Kidney (tissue), 13 donors: ENCODE measurements at regions not wholly inside any gene's neighbourhood (a gene's known extent, or its start where the extent isn't known, plus 50 kb on each side); places are given as distances from the start of the nearest gene placed in this dataset.

Experiments used
- DNase-seq, 5 donors: peaks; one replicate each; pipeline ENCODE4 v3.0.0-alpha.2; 2013 to 2020
- FAIRE-seq: peaks from 2 replicates; lab custom pipeline; 2012; peaks lifted over from hg19 to GRCh38; lab: Jason Lieb, UNC
- H3K27ac ChIP-seq, 2 donors: one replicate each; pipeline ENCODE4 v1.7.0; 2013; ENCODE audit warnings: low read depth in 2 of 2, low read length in 2 of 2, inconsistent platforms in 1 of 2
- H3K27me3 ChIP-seq: one replicate; pipeline ENCODE4 v1.7.1; 2013; ENCODE audit warnings: low read length, inconsistent platforms; ENCODE audit not compliant: control insufficient read depth, insufficient read depth
- H3K36me3 ChIP-seq, 3 donors: one replicate each; pipeline versions ENCODE4 v1.7.0 to v1.7.1; 2013; ENCODE audit warnings: low read length in 3 of 3, control low read depth in 1 of 3, inconsistent platforms in 1 of 3; ENCODE audit not compliant: insufficient read depth in 3 of 3, control insufficient read depth in 2 of 3
- H3K4me1 ChIP-seq, 3 donors: one replicate each; pipeline versions ENCODE4 v1.7.0 to v1.7.1; 2013; ENCODE audit warnings: low read length in 3 of 3, inconsistent platforms in 1 of 3, low read depth in 1 of 3; ENCODE audit not compliant: control insufficient read depth in 2 of 3, insufficient read depth in 2 of 3
- H3K4me3 ChIP-seq, 3 donors: one replicate each; pipeline versions ENCODE4 v1.7.0 to v1.8.1; 2013; ENCODE audit warnings: low read length in 3 of 3, control low read depth in 1 of 3, inconsistent platforms in 1 of 3
- H3K9ac ChIP-seq, 3 donors: one replicate each; pipeline versions ENCODE4 v1.7.0 to v1.7.1; 2013; ENCODE audit warnings: low read length in 3 of 3, control low read depth in 1 of 3, inconsistent platforms in 1 of 3
- H3K9me3 ChIP-seq, 3 donors: one replicate each; pipeline versions ENCODE4 v1.7.0 to v1.7.1; 2013; ENCODE audit warnings: low read length in 3 of 3, control low read depth in 1 of 3, inconsistent platforms in 1 of 3; ENCODE audit not compliant: control insufficient read depth in 2 of 3, insufficient read depth in 1 of 3
- intact Hi-C: fragments of 100-400 bp; cut with DNase I; formaldehyde crosslinking; loops from one replicate; pipeline ENCODE4 v1.11.1; 2022
- TF ChIP-seq, protein P1 (sequence below): IDR thresholded peaks from 3 replicates; pipeline ENCODE4 v1.5.1; 2012; ENCODE audit warnings: mild to moderate bottlenecking, moderate library complexity, borderline replicate concordance; ENCODE audit not compliant: insufficient read depth; ENCODE audit errors: extremely low read depth
- donor health status: control.
- donor health status: control.
- donor health status: control.
- donor health status: control.
- donor health status: control.
- donor health status: DM: yes; HTN: yes; CAD: no.
- donor health status: Normal renal cell carcinoma (clear cell type).

DNA sequence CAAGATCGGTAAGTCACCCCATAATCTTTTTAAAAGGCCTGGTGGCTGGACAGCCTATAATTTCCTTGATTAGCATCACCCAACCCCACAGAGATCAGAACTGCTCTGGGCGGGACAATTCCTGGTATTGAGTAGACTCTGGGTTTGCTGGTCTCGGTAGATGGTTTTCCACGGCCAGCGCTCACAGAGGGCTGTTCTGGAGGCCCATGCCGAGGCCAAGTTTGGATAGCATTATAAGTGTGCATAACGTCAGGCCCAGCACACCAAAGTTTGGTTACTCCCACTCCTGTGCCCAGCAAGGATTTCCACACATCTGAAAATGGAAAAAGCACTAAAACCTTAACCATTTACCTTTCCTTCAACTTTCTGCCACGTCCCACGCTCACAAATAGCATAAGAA, 104.7 kb upstream of the RREB1 start:
- intact Hi-C loops: no loop called here
- Histone ChIP-seq H3K9ac (no peak overlapping the region), H3K4me3 (no peak overlapping the region), H3K4me1 (no peaks in the 10 kb centered on the region), H3K9me3 (no peaks in the 10 kb centered on the region), H3K27me3 (no peaks in the 10 kb centered on the region), H3K27ac (no peak overlapping the region), H3K36me3 (no peaks in the 10 kb centered on the region)
- TF ChIP-seq, protein P1, sequence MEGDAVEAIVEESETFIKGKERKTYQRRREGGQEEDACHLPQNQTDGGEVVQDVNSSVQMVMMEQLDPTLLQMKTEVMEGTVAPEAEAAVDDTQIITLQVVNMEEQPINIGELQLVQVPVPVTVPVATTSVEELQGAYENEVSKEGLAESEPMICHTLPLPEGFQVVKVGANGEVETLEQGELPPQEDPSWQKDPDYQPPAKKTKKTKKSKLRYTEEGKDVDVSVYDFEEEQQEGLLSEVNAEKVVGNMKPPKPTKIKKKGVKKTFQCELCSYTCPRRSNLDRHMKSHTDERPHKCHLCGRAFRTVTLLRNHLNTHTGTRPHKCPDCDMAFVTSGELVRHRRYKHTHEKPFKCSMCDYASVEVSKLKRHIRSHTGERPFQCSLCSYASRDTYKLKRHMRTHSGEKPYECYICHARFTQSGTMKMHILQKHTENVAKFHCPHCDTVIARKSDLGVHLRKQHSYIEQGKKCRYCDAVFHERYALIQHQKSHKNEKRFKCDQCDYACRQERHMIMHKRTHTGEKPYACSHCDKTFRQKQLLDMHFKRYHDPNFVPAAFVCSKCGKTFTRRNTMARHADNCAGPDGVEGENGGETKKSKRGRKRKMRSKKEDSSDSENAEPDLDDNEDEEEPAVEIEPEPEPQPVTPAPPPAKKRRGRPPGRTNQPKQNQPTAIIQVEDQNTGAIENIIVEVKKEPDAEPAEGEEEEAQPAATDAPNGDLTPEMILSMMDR: no peak
- DNase-seq (no peak), FAIRE-seq (no peak)

DNA sequence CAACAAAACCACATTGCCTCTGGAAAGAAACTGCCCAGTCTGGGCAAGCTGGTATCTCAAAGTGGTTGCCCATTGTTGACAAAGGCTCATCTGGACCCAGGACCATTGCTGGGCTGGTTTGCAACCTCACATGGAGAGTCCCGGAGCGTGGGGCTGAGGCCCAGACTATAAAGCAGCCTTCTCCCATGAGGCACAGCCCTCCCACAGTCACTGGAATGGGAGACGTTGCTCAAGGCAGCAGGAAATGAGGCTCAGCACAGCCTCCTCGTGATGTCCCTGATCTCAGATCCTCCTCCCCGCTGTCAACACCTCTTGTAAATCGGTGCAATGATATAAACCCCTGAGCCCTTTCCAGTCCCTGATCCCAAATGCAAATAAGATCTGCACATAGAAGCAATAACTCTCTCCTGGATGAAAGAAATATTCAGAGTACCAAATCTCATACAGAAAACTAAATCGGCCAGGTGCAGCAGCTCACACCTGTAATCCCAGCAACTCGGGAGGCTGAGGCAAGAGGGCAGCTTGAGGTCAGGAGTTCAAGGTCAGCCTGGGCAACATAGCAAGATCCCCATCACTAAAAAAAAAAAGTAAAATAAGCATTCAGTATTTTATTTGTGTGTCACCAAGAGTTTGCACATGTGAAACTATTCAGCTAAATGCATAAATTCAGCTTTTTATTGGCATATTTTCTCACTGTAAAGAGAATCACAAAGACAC, 103.0 kb upstream of the RREB1 start:
- TF ChIP-seq, protein P1: no peak
- FAIRE-seq: no peak
- Histone ChIP-seq H3K9ac (no peak overlapping the region), H3K27me3 (no peaks in the 10 kb centered on the region), H3K27ac (no peak overlapping the region), H3K4me1 (no peaks in the 10 kb centered on the region), H3K9me3 (no peaks in the 10 kb centered on the region), H3K36me3 (no peaks in the 10 kb centered on the region), H3K4me3 (no peak overlapping the region)
- intact Hi-C loops: no loop called here
- no peak for DNase-seq

DNA sequence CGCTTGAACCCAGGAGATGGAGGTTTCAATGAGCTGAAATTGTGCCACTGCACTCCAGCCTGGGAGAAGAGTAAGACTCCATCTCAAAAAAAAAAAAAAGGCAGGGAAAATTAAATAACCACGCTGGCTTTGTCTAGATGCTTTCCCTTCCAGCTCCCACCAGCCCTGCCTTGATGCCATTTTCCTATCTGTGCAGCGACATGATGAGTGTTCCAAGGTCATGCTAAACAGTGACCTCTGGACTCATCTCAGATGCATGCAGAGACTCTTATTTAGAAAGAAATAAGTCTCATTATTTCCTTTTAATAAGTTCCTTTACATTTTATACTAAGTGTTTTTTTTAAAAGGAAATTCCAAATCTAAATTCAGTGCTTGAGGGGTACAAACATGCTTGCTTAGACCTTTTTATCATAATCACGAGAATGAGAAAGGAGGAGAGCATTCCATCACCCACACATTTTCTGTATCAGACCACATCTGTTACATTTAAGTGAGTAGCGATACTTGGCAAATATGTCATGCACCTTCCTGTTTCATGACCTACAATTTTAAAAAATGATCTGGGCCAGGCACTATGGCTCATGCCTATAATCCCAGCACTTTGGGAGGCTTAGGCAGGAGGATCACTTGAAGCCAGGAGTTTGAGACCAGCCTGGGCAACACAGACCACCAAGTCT, 101.1 kb upstream of the RREB1 start:
- DNase-seq (no peak), FAIRE-seq (no peak)
- Histone ChIP-seq H3K9ac (no peak overlapping the region), H3K36me3 (no peaks in the 10 kb centered on the region), H3K4me3 (no peak overlapping the region), H3K9me3 (no peaks in the 10 kb centered on the region), H3K27me3 (no peaks in the 10 kb centered on the region), H3K4me1 (no peaks in the 10 kb centered on the region), H3K27ac (no peak overlapping the region)
- TF ChIP-seq, protein P1: no peak
- intact Hi-C loops: no loop called here
